ENCODE measurements at regions not wholly inside any gene's neighbourhood (a gene's known extent, or its start where the extent isn't known, plus 50 kb on each side); places are given as distances from the start of the nearest gene placed in this dataset.

DNA sequence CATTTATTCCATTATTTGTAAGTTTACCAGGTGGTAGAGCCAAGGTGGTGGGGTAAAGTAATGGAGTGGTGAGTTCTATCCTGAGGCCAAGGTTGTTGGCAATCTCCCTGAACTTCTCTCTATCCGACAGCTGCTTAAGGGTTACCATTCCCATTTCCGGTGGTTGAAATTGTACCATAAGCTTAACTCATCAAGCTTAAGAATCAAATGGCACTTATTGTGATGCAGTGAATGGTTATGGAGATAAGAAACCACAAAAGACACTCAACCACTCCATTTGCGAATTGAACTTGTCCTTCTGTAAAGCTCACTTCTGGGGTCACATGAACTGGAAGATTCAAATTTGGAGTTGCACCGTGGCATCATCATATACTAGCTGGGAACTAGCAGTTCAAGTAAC is 287.4 kb upstream of the SLCO3A1 start:
- ChIA-PET CTCF (no interaction called here), POLR2A (no interaction called here)
- no peak for ATAC-seq (ENCODE audit: poor library complexity)
- Mint-ChIP-seq H3K36me3 (ENCODE audit: low read depth) (no peaks in the 10 kb centered on the region), H3K27ac (no peak overlapping the region), H3K4me3 (no peak overlapping the region), H3K4me1 (ENCODE audit: low read depth) (no peaks in the 10 kb centered on the region), H3K9me3 (no peaks in the 10 kb centered on the region), H3K27me3 (peaks cover 20% of the 10 kb centered on the region)
- Histone ChIP-seq H3K27me3 (ENCODE audit: control insufficient read depth in 1 of 2, insufficient read depth in 2 of 2, low read length in 2 of 2) (peaks cover 0 to 3% of the 10 kb centered on the region in 2 experiments), H3K36me3 (ENCODE audit: insufficient read depth, low read length) (no peaks in the 10 kb centered on the region), H3K9me3 (ENCODE audit: control insufficient read depth in 1 of 2, insufficient read depth in 1 of 2, low read length in 2 of 2) (no peaks in the 10 kb centered on the region), H3K4me1 (ENCODE audit: insufficient read depth, low read length) (no peaks in the 10 kb centered on the region), H3K4me3 (ENCODE audit: low read length) (no peak overlapping the region), H3K27ac (ENCODE audit: low read depth in 1 of 2, low read length in 2 of 2) (no peak overlapping the region)
- DNase-seq = no peak
- intact Hi-C loops (cut with DNase I, micrococcal nuclease) = no loop called here
- TF ChIP-seq, protein P1, sequence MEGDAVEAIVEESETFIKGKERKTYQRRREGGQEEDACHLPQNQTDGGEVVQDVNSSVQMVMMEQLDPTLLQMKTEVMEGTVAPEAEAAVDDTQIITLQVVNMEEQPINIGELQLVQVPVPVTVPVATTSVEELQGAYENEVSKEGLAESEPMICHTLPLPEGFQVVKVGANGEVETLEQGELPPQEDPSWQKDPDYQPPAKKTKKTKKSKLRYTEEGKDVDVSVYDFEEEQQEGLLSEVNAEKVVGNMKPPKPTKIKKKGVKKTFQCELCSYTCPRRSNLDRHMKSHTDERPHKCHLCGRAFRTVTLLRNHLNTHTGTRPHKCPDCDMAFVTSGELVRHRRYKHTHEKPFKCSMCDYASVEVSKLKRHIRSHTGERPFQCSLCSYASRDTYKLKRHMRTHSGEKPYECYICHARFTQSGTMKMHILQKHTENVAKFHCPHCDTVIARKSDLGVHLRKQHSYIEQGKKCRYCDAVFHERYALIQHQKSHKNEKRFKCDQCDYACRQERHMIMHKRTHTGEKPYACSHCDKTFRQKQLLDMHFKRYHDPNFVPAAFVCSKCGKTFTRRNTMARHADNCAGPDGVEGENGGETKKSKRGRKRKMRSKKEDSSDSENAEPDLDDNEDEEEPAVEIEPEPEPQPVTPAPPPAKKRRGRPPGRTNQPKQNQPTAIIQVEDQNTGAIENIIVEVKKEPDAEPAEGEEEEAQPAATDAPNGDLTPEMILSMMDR (IDR thresholded peaks at IDR 0.05) = no peak

DNA sequence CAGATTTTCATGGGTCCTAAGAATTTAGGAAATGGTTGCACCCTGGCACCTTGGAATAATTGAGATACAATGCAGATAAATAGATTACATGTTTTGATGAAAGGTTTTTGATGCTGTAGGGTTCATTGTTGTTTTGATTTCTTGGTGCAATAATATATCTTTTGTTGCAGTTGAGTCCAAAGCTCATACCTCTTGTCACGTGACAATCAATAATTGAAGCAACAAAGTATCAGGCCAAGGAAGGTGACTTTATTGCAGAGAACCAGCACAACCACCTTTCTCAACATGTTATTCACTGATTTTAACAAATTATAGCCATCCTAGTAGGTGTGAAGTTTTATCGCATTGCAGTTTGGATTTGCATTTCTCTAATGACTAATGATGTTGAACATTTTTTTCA is 285.5 kb upstream of the SLCO3A1 start:
- H3K4me3 Mint-ChIP-seq = no peak overlapping the region
- no peaks in the 10 kb centered on the region for H3K36me3 Mint-ChIP-seq (ENCODE audit: low read depth)
- no peaks in the 10 kb centered on the region for H3K36me3 ChIP-seq (ENCODE audit: insufficient read depth, low read length)
- ATAC-seq (ENCODE audit: poor library complexity) (no peak), DNase-seq (no peak)
- H3K27ac Mint-ChIP-seq = no peak overlapping the region
- H3K27ac ChIP-seq (ENCODE audit: low read depth in 1 of 2, low read length in 2 of 2) = no peak overlapping the region
- H3K9me3 Mint-ChIP-seq = no peaks in the 10 kb centered on the region
- H3K9me3 ChIP-seq (ENCODE audit: control insufficient read depth in 1 of 2, insufficient read depth in 1 of 2, low read length in 2 of 2) = no peaks in the 10 kb centered on the region
- intact Hi-C loops (cut with DNase I, micrococcal nuclease) = no loop called here
- no peaks in the 10 kb centered on the region for H3K4me1 Mint-ChIP-seq (ENCODE audit: low read depth)
- TF ChIP-seq, protein P1 (IDR thresholded peaks at IDR 0.05) = no peak
- POLR2A ChIA-PET = no interaction called here
- peaks cover 14% of the 10 kb centered on the region for H3K27me3 Mint-ChIP-seq
- H3K27me3 ChIP-seq (ENCODE audit: control insufficient read depth in 1 of 2, insufficient read depth in 2 of 2, low read length in 2 of 2) = peaks cover 0 to 3% of the 10 kb centered on the region in 2 experiments
- no peaks in the 10 kb centered on the region for H3K4me1 ChIP-seq (ENCODE audit: insufficient read depth, low read length)
- CTCF ChIA-PET = no interaction called here
- no peak overlapping the region for H3K4me3 ChIP-seq (ENCODE audit: low read length)

DNA sequence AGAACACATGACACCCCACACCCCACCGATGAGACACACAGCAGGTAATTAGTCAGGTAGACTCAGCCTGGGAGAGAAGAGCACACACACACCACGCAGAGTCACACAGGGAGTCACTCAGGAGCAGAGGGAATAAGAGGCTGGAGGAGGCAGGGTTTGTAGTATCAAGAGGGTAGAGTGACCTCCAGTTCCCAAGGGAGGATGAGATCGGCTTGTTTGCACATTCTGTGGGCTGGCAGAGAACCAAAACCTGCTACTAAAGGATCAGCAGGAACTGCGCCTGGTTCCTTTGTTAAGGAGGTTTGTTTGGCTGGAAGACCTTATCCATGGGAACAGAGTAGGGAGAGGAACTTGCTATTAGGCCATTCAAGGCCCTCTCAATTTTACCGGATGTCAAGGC is 281.4 kb upstream of the SLCO3A1 start:
- peaks cover 15% of the 10 kb centered on the region for H3K27me3 Mint-ChIP-seq
- intact Hi-C loops (cut with DNase I, micrococcal nuclease) = no loop called here
- H3K9me3 ChIP-seq (ENCODE audit: control insufficient read depth in 1 of 2, insufficient read depth in 1 of 2, low read length in 2 of 2) = no peaks in the 10 kb centered on the region
- CTCF ChIA-PET = no interaction called here
- H3K27me3 ChIP-seq (ENCODE audit: control insufficient read depth in 1 of 2, insufficient read depth in 2 of 2, low read length in 2 of 2) = no peaks in the 10 kb centered on the region
- H3K4me1 ChIP-seq (ENCODE audit: insufficient read depth, low read length) = no peaks in the 10 kb centered on the region
- no peak for DNase-seq
- no peaks in the 10 kb centered on the region for H3K36me3 ChIP-seq (ENCODE audit: insufficient read depth, low read length)
- no peaks in the 10 kb centered on the region for H3K36me3 Mint-ChIP-seq (ENCODE audit: low read depth)
- H3K4me3 Mint-ChIP-seq = no peak overlapping the region
- TF ChIP-seq, protein P1 (IDR thresholded peaks at IDR 0.05) = no peak
- no peaks in the 10 kb centered on the region for H3K4me1 Mint-ChIP-seq (ENCODE audit: low read depth)
- no peaks in the 10 kb centered on the region for H3K9me3 Mint-ChIP-seq
- no peak for ATAC-seq (ENCODE audit: poor library complexity)
- H3K27ac ChIP-seq (ENCODE audit: low read depth in 1 of 2, low read length in 2 of 2) = no peak overlapping the region
- no peak overlapping the region for H3K27ac Mint-ChIP-seq
- POLR2A ChIA-PET = no interaction called here
- H3K4me3 ChIP-seq (ENCODE audit: low read length) = no peak overlapping the region

Measured in CD4-positive, alpha-beta T cell (primary cell).